GM10248 (cell line): ENCODE measurements at regions not wholly inside any gene's neighbourhood (a gene's known extent, or its start where the extent isn't known, plus 50 kb on each side); places are given as distances from the start of the nearest gene placed in this dataset.

ENCODE experiments used
- CTCF ChIA-PET: fragments of 300-600 bp; sonication (Branson Sonifier 250); formaldehyde crosslinking; extraction: SDS; loops from one replicate; lab custom pipeline; 2021; ENCODE audit warnings: antibody characterized with exemption; lab: Yijun Ruan, JAX
- POLR2A ChIA-PET: fragments of 350-650 bp; sonication (Branson Sonifier 250); formaldehyde crosslinking; extraction: SDS; loops from one replicate; lab custom pipeline; 2020; ENCODE audit warnings: antibody characterized with exemption; lab: Yijun Ruan, JAX
- DNase-seq: peaks from one replicate; pipeline ENCODE4 v3.0.0; 2012; ENCODE audit errors: extremely low spot score
- CTCF ChIP-seq: IDR thresholded peaks from 2 replicates; pipeline ENCODE4 v1.5.1; 2012; ENCODE audit warnings: mild to moderate bottlenecking, low read depth; ENCODE audit errors: extremely low read depth, missing control alignments, control extremely low read depth

- POLR2A ChIA-PET, result no interaction called here
- TF ChIP-seq CTCF, result no peak
- no peak for DNase-seq
- CTCF ChIA-PET, result interaction anchor here (1.0 to 2.5 kb wide), 2 partner anchors 9 to 16 kb away, joined by 3 to 10 read pairs; no protein-coding TSS in a partner anchor
These were observed 531.7 kb downstream of the BRD1 start for GRCh38 chr22:49295851-49296560.

DNA sequence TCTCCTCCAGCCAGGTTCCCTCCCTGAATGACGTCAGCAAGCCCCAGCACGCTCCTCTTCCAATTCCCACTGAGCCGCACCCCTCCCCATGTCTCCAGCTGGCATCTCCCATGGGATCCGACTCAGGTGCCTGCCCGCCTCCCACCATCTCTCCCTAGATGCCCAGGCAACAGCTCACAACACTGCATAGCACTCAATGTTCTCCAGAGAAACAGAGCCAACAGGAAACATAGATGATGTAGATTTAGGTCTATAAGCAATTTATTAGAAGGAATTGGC lies 532.3 kb downstream of the BRD1 start:
- TF ChIP-seq CTCF, result no peak
- CTCF ChIA-PET, result interaction anchor here (1.0 to 2.5 kb wide), 2 partner anchors 10 to 16 kb away, joined by 3 to 10 read pairs; no protein-coding TSS in a partner anchor
- POLR2A ChIA-PET, result no interaction called here
- no peak for DNase-seq

DNA sequence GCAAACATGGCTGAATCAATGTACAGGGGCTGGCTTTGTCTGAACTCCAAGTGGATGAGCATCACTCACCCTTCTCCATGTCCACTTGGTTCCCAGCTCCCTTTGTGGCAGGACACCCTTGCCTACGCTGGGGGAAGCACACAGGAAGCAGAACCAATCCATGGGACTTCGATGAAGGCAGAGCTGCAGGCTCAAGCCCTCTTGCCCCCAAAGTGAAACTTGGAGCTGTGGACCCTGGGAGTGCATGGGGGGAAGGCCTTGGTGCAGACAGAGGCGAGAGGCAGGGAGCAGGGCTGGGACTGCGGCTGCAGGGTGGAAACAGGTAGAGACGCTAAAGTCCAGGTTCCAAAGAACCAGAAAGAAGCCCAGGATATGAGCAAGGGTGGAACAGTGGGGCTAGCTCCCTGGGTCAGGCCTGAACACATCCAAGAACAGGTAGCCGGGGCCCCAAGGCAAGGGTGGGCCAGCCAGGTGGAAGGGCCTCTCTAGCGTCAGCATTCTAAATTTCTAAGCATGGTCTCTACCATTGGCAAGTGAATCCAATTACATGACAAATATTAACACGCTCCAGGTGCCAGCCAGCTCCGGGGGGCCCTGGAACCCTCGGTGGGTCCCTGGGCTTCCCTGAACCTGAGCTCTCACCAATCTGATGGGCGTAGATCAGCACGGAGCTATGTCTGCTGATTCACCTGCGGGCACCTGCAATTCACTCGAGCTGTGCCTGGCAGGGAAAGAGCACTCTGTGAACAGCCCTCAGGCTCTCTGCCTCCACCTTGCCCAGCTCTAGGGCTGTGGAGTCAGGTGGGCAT lies 532.8 kb downstream of the BRD1 start:
- POLR2A ChIA-PET, result no interaction called here
- no peak for TF ChIP-seq CTCF
- DNase-seq, result no peak
- CTCF ChIA-PET, result interaction anchor here (1.0 to 2.5 kb wide), 2 partner anchors 10 to 17 kb away, joined by 3 to 10 read pairs; no protein-coding TSS in a partner anchor

GRCh38 chr22:49292909-49293308 lies 534.8 kb downstream of the BRD1 start:
- TF ChIP-seq CTCF, result no peak
- ChIA-PET POLR2A (no interaction called here), CTCF (interaction anchor here (1.9 kb wide), 1 partner anchor 12 kb away, joined by 12 read pairs; no protein-coding TSS in a partner anchor)
- no peak for DNase-seq

DNA sequence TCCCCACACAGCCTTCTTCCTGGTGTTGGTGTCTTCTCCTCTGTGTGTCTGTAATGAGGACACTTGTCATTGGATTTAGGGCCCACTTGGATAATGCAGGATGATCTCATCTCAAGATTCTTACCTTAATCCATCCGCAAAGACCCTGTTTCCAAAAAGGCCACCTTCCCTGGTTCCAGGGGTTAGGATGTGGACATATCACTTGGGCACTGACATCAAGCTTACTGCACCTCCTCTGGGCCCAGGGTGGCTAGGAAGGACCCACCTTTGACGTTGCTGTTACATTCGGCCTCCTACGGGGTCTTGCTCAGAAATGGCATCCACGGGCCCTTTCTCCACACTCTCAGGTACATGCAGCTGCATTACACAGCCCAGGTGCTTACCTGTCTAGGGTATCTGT lies 535.9 kb downstream of the BRD1 start:
- DNase-seq, result no peak
- ChIA-PET POLR2A (no interaction called here), CTCF (interaction anchor here (1.5 kb wide), 1 partner anchor 13 kb away, joined by 4 read pairs; no protein-coding TSS in a partner anchor)
- TF ChIP-seq CTCF, result no peak

- no peak for TF ChIP-seq CTCF
- no peak for DNase-seq
- POLR2A ChIA-PET, result no interaction called here
- CTCF ChIA-PET, result interaction anchor here (1.5 kb wide), 1 partner anchor 14 kb away, joined by 4 read pairs; no protein-coding TSS in a partner anchor
These were observed 536.5 kb downstream of the BRD1 start for GRCh38 chr22:49291169-49291568.
